NCI-H226 (cell line): ENCODE measurements at regions not wholly inside any gene's neighbourhood (a gene's known extent, or its start where the extent isn't known, plus 50 kb on each side); places are given as distances from the start of the nearest gene placed in this dataset.

Source experiments
- DNase-seq: peaks from one replicate; pipeline ENCODE4 v3.0.0-alpha.2; 2015

DNA sequence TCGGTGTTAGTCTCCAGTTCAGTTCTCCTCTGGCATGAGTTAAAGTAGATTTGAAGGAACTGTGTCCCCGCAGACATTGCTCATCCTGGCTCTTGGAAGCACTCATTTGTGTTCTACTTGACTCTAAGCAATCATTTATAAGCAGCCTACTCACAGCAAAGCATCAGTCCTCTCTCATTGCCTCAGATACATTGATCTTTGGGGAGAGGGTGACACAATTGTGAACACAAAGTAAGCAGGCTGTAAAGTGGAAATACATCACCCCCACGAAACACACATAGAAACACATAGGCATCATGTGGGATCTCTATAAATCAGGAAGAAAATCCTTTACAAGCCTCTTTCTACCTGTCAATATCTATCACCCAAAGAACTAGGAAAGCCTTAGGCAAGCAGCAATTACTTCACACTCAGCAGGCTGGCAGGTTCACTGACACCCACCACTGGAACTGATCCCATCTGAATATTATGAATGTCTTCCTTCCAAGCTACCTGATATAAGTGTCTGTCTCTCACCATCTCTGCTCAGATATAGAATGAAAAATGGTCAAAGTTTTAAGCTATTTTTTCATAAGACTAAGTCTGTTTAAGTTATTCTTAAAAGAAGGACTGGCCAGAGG lies 675.8 kb downstream of the HACE1 start:
- no peak for DNase-seq

DNA sequence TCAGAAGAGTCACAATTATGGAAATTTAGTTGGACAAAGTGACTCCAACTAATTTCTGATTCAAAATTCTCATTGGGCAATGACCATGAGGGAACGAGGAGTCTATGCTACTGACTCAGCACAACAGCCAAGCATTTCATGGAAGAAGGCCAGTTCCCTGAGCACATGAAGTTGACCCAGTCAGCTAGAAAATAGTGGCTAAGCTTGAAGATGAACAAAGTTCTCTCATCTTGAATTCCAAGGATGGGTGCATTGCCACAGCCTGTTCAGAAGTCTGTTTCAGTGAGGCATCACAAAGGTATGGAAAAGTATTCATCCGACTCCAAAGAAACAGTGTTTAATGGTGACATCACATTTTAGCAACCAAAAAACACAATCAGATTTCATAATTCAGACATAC lies 676.9 kb downstream of the HACE1 start:
- peak; percentile 71 for DNase-seq

DNA sequence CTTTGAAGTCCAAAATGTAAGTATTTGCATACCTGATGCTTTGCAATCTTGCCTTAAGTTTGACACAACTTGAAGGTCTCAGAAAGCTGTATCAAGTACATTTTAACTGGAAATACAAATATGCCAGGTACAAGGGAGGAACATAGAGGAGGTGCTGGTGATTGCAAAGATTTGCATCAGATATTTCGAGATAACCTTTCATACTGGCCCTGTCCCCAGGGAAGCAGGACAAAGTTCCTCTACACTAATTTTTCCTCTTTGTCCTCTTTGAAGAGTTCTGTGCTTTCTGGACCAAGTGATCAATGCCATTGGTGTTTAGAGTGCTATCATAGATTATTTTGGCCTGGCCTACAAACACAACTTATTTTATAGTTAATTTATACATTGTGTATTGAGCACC lies 686.1 kb downstream of the HACE1 start:
- no peak for DNase-seq

- DNase-seq, result no peak
These were observed 689.3 kb downstream of the HACE1 start for GRCh38 chr6:104170401-104170800.

- no peak for DNase-seq
These were observed 693.6 kb downstream of the HACE1 start for GRCh38 chr6:104166055-104166668.

DNA sequence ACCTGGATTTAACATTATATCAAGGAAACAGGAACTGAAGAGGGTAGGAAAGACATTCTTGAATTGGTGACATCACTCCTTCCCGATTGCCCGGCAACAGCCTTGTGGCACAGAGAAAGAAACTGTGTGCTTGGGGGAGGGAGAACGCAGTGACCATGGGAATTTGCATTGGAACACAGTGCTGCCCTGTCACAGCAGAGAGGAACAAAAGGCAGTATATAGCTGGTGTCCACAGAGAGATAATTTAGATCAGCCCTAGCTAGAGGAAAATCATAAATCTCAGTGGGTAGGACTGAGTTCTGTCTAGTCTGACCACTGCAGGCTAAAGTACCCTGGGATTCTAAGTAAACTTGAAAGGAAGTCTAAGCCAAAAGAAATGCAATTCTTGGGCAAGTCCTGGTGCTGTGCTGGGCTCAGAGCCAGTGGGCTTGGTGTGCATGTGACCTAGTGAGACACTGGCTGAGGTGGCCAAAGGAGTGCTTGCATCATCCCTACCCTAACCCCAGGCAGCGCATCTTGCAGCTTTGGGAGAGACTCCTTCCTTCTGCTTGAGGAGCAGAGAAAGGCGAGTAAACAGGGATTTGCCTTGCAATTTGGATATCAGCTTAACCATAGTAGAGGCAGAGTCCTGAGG lies 697.6 kb downstream of the HACE1 start:
- peak; percentile 66 for DNase-seq

DNA sequence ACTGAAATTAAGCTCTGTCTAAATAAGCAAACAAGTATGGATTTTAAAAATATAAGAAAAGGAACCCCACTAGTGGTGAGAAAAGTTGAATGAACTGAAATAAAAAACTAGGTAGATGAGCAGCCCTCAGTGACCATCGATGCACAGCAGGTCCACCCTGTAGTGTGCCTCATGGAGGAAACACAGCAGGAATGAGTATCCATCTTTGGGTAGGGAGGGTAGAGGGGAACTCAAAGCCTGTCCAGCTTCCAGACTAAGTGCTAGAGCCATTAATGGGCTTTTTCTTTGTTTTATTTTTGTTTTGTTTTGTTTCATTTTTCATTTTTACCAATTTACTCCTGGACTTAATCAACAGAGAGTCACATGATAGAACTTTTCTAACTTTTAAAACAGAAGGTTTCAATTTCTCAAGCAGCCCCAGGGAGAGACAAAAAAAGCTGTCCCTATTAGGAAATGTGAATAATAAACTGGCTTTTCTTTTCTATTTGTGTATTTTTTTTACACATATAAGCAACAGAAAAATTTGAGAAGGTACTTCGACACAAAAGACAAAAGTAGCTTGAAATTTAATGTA lies 700.6 kb downstream of the HACE1 start:
- DNase-seq, result no peak

DNA sequence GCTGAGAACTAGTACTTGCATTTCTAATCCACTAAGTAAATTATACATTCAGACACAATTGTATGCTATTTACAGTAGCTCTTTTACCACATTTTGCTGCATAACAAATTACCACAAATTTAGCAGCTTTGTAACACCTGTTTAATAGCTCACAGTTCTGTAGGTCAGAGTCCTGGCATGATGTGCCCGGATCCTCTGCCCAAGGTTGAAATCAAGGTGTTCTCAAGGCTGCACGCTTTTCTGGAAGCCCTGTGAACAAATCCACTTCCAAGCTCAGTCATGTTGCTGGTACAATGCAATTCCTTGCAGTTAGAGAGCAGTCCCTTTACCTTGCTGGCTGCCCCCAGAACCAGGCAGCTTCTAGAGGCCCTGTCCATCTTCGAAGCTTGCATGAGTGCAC lies 716.0 kb downstream of the HACE1 start:
- no peak for DNase-seq

DNA sequence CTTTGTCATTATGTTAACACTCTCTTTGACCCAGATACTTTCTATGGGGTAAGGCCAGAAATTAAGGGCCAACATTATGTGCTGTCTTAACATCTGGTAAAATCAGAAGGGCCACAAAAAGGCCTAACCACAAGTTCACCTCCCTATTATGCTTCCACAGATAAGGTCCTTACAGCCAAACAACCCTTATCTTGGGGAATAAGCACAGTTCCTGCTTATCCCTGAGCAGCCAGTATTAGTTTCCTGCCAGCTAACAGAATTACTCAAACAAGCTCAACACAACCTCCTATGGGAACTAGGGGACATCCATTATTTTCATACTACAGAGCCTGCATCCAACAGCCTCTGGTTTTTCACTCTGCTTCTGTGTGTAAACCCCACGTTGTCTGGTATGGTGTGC lies 724.8 kb downstream of the HACE1 start:
- DNase-seq, result peak; percentile 56

GRCh38 chr6:104130343-104130742 lies 729.4 kb downstream of the HACE1 start:
- no peak for DNase-seq

- DNase-seq, result no peak
These were observed 733.3 kb downstream of the HACE1 start for GRCh38 chr6:104126315-104127005.

DNA sequence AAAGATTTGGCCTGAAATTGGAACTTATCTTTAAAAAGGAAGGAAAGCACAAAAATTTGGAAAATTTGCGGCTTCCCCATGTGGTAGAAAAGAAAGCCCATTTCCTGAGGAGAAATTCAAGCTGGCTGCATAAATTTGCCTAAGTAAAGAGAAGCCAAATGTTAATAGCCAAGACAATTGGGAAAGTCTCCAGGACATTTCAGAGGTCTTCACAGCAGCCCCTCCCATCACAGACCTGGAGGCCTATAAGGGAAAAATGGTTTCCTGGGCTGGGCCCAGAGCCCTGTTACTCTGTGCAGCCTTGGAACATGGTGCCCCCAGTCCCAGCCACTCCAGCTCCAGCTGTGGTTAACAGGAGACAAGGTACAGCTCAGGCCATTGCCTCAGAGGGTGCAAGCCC lies 736.5 kb downstream of the HACE1 start:
- DNase-seq, result no peak

GRCh38 chr6:104118274-104118673 lies 741.4 kb downstream of the HACE1 start:
- peak; percentile 67 for DNase-seq

- no peak for DNase-seq
These were observed 749.9 kb downstream of the HACE1 start for GRCh38 chr6:104109806-104110205.

DNA sequence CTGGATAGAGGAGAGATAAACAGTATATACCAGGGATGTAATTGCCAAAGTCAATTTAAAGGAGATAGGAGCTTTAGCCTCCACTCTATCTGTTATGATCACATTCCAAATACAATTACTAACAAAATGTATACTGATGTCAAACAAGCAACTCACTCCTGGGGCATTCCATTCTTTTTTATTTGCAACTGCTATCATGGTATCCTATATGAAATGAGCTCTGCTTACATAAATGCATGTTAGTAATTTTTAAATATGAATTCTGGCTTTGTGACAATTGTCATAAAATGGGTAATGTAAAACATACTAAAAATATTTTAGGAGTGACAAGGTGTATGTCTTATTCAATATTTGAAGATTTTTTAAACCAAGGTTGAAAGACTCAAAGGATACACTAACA lies 751.1 kb downstream of the HACE1 start:
- no peak for DNase-seq

DNA sequence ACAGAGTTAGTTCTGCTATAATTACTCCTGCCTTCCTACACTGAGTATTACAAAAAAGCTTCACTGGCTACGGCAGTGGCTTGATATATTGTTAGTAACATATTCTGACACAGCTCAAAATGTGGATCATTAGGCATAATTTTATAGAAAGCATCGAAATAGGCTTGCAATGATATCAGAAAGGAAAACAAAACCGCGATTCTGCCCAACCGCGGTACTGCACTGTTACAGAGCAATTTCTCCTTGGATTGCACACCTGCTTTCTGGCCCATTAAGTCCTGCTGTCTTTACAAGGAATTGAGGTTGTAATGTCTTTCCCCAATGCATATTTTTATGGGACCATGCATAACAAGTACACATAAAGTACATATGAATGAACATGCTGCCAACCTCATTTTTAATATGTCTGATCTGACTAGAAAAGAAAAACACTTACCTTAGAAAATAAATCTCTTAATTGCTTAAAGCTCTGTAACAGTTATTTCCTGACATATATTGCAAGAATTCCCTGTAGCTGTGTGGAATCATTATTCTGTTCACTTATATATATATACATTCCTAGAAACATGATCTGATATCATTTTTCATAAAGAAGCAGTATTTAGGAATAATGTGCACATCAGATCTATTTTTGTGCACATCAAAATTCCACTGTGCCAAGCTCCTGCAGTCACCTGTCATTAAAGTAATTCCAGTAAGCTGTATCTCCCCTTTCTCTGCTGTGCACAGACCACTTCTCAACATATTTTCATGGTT lies 763.9 kb downstream of the HACE1 start:
- DNase-seq, result no peak

DNA sequence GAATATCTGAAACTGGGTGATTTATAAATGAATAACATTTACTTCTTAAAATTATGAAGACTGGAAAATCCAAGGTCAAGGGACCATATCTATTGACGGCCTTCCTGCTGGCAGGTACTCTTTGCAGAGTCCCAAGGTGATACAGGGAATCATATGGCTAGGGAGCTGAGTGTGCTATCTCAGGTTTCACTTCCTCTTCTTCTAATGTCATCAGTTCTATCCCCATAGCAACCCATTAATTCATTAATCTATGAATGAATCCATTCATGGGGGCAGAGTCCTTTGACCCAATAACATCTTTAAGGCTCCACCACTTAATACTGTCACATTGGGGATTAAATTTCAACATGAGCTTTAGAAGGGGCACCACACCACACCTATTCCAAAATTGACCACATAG lies 772.0 kb downstream of the HACE1 start:
- DNase-seq, result no peak

DNA sequence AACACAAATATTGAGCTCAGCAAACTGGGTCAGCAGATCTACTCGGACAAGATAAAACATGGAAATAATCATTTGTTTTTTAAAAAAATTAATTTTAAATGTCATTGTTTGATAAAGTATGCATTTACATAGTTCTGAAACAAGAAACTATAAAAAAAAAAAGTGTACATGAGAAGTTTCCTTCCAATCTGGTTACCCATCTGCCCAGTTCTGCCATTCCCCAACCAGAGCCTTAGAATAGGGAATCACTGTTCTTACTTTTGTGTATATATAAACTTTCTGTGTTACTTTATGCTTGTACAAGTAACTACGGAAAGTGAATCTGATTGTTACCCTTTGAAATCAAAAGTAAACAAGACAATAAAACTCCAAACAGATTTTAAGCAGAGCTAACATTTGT lies 791.4 kb downstream of the HACE1 start:
- no peak for DNase-seq

DNA sequence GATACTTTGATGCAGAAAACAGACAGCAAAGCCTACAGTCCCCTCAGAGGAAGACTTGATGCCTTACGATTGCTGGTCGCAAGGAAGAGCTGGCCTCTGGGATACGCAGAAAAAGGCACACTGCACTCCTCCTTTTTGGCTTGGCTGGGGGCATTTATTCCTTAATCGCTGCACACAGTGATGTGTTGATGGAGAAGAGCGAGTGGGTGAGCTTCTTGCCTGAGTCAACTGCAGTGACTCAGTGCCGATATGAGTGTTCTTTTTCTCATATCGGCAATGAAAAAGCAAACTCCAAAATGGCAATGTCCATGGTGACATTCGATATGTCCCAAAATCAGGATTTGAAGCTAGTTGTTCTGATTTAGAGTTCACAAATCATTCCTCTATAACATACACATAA lies 794.8 kb downstream of the HACE1 start:
- no peak for DNase-seq

GRCh38 chr6:104050455-104050854 lies 809.3 kb downstream of the HACE1 start:
- DNase-seq, result no peak

- no peak for DNase-seq
These were observed 813.3 kb downstream of the HACE1 start for GRCh38 chr6:104046426-104046825.

DNA sequence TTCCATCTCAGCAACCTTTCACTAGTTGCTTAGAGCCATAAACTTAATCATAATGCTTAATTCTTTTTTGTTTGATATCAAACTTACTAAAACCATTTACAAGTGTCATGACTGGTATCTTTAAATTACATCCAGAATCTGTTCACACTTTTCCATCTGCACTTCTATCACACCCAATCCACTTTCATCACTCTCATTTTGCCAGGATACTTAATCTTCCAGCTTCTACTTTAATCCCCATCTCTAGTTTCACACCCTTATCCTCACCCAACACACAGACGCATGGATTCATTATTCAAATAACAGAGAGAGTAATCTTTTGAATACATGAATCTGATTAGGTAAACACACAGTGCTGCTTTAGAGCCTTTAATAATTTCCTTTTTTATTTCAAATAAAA lies 828.4 kb downstream of the HACE1 start:
- no peak for DNase-seq

GRCh38 chr6:104022126-104022525 lies 837.6 kb downstream of the HACE1 start:
- DNase-seq, result no peak
